Keratinocyte (primary cell): ENCODE measurements at regions not wholly inside any gene's neighbourhood (a gene's known extent, or its start where the extent isn't known, plus 50 kb on each side); places are given as distances from the start of the nearest gene placed in this dataset.

ENCODE experiments used
- DNase-seq: peaks from one replicate; pipeline ENCODE4 v3.0.0-alpha.2; 2011; ENCODE audit warnings: low read depth, missing footprints, low spot score
- FAIRE-seq: peaks from 2 replicates; lab custom pipeline; 2011; peaks lifted over from hg19 to GRCh38; lab: Jason Lieb, UNC
- H2AFZ ChIP-seq: 2 replicates; pipeline ENCODE4 v1.6.0; 2012; ENCODE audit warnings: low read length, control low read depth, inconsistent platforms; ENCODE audit not compliant: control insufficient read depth
- H3K27ac ChIP-seq: 2 replicates; pipeline ENCODE4 v1.5.1; 2011; ENCODE audit warnings: low read length; ENCODE audit not compliant: control insufficient read depth, insufficient read depth
- H3K27me3 ChIP-seq: 3 replicates; pipeline ENCODE4 v1.6.0; 2011; ENCODE audit warnings: low read length; ENCODE audit not compliant: control insufficient read depth, insufficient read depth; ENCODE audit errors: extremely low read depth
- H3K36me3 ChIP-seq, 2 experiments: 2 replicates in 1 of 2; 3 replicates in 1 of 2; pipeline ENCODE4 v1.5.1; 2011; ENCODE audit warnings: low read length in 2 of 2, mild to moderate bottlenecking in 1 of 2; ENCODE audit not compliant: control insufficient read depth in 2 of 2, insufficient read depth in 2 of 2; ENCODE audit errors: extremely low read depth in 1 of 2
- H3K4me1 ChIP-seq: 3 replicates; pipeline ENCODE4 v1.5.1; 2011; ENCODE audit warnings: low read length; ENCODE audit not compliant: control insufficient read depth, insufficient read depth; ENCODE audit errors: extremely low read depth
- H3K4me2 ChIP-seq: 3 replicates; pipeline ENCODE4 v1.6.0; 2011; ENCODE audit warnings: low read depth, low read length; ENCODE audit not compliant: control insufficient read depth, insufficient read depth; ENCODE audit errors: extremely low read depth
- H3K4me3 ChIP-seq, 3 experiments: fragments of 200-600 bp in 1 of 3; sonication (generic) in 1 of 3; 2 replicates in 2 of 3; 3 replicates in 1 of 3; pipeline ENCODE4 v1.5.1; 2011 to 2016; ENCODE audit warnings: low read length in 3 of 3, mild to moderate bottlenecking in 3 of 3, control low read depth in 2 of 3, inconsistent platforms in 1 of 3, low read depth in 1 of 3, mixed read lengths in 1 of 3, mixed run types in 1 of 3, moderate library complexity in 1 of 3; ENCODE audit not compliant: control insufficient read depth in 2 of 3, insufficient read depth in 2 of 3; ENCODE audit errors: extremely low read depth in 1 of 3
- H3K79me2 ChIP-seq: 2 replicates; pipeline ENCODE4 v1.6.0; 2012; ENCODE audit warnings: low read length; ENCODE audit not compliant: control insufficient read depth, insufficient read depth
- H3K9ac ChIP-seq: 3 replicates; pipeline ENCODE4 v1.6.0; 2011; ENCODE audit warnings: low read length; ENCODE audit not compliant: control insufficient read depth, insufficient read depth; ENCODE audit errors: extremely low read depth
- H3K9me1 ChIP-seq: 3 replicates; pipeline ENCODE4 v1.6.0; 2011; ENCODE audit warnings: low read length; ENCODE audit not compliant: control insufficient read depth, insufficient read depth; ENCODE audit errors: extremely low read depth
- H3K9me3 ChIP-seq: 2 replicates; pipeline ENCODE4 v1.5.1; 2012; ENCODE audit warnings: low read depth, low read length; ENCODE audit not compliant: control insufficient read depth
- H4K20me1 ChIP-seq: 3 replicates; pipeline ENCODE4 v1.6.0; 2011; ENCODE audit warnings: low read length; ENCODE audit not compliant: control insufficient read depth, insufficient read depth; ENCODE audit errors: extremely low read depth
- EZH2 ChIP-seq: IDR thresholded peaks from one replicate; pipeline ENCODE4 v1.6.1; 2012; ENCODE audit warnings: inconsistent platforms, mild to moderate bottlenecking, low read length, moderate library complexity
- dilution Hi-C: fragments of 300-500 bp; cut with MboI; formaldehyde crosslinking; loops from one replicate; pipeline ENCODE4 v1.7.0; 2020; ENCODE audit warnings: low sequenced_read_pairs; ENCODE audit not compliant: extremely low pct_ligation_motif_present
- TF ChIP-seq, protein P1 (sequence below), 3 experiments: IDR thresholded peaks in 1 of 3; conservative IDR thresholded peaks in 1 of 3; optimal IDR thresholded peaks in 1 of 3; 2 replicates in 2 of 3; 3 replicates in 1 of 3; pipeline versions ENCODE3 to v1.5.1; 2011; ENCODE audit warnings: low read length in 3 of 3, mild to moderate bottlenecking in 3 of 3, moderate library complexity in 2 of 3, control low read depth in 1 of 3, inconsistent platforms in 1 of 3; ENCODE audit not compliant: insufficient read depth in 2 of 3; ENCODE audit errors: extremely low read depth in 1 of 3

DNA sequence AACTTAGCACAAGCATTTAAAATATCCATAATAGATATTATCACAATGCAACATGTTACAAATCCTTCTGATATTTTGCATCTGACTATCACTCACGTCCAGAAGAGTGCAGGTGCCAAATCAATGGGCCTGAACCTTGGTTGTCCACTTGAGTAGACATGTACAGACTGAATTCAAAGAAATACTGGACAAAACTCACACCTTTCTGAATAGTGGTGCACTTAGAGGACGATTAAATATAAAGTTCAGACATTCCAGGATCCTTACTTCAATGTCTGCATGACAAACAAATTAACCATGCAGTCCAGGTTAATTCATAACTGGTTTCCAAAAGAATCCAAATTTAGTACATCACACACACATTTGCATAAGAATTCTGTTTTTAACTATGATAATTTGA, 406.0 kb upstream of the EDA2R start:
- Histone ChIP-seq H3K4me1 (no peaks in the 10 kb centered on the region), H3K4me3 (no peak overlapping the region), H3K27me3 (no peaks in the 10 kb centered on the region), H3K9me3 (no peaks in the 10 kb centered on the region), H3K79me2 (no peaks in the 10 kb centered on the region), H3K9me1 (no peaks in the 10 kb centered on the region), H4K20me1 (no peaks in the 10 kb centered on the region), H2AFZ (no peak overlapping the region), H3K9ac (no peak overlapping the region), H3K4me2 (no peak overlapping the region), H3K27ac (no peak overlapping the region), H3K36me3 (no peaks in the 10 kb centered on the region)
- DNase-seq (no peak), FAIRE-seq (no peak)
- dilution Hi-C loops, result no loop called here
- no peak for TF ChIP-seq EZH2
- TF ChIP-seq, protein P1, sequence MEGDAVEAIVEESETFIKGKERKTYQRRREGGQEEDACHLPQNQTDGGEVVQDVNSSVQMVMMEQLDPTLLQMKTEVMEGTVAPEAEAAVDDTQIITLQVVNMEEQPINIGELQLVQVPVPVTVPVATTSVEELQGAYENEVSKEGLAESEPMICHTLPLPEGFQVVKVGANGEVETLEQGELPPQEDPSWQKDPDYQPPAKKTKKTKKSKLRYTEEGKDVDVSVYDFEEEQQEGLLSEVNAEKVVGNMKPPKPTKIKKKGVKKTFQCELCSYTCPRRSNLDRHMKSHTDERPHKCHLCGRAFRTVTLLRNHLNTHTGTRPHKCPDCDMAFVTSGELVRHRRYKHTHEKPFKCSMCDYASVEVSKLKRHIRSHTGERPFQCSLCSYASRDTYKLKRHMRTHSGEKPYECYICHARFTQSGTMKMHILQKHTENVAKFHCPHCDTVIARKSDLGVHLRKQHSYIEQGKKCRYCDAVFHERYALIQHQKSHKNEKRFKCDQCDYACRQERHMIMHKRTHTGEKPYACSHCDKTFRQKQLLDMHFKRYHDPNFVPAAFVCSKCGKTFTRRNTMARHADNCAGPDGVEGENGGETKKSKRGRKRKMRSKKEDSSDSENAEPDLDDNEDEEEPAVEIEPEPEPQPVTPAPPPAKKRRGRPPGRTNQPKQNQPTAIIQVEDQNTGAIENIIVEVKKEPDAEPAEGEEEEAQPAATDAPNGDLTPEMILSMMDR (optimal IDR thresholded peaks at IDR 0.05 in 1 of 3, IDR thresholded peaks at IDR 0.05 in 1 of 3, conservative IDR thresholded peaks at IDR 0.05 in 1 of 3; ENCODE audit: extremely low read depth in 1 of 3, insufficient read depth in 2 of 3, low read length in 3 of 3), result no peak

DNA sequence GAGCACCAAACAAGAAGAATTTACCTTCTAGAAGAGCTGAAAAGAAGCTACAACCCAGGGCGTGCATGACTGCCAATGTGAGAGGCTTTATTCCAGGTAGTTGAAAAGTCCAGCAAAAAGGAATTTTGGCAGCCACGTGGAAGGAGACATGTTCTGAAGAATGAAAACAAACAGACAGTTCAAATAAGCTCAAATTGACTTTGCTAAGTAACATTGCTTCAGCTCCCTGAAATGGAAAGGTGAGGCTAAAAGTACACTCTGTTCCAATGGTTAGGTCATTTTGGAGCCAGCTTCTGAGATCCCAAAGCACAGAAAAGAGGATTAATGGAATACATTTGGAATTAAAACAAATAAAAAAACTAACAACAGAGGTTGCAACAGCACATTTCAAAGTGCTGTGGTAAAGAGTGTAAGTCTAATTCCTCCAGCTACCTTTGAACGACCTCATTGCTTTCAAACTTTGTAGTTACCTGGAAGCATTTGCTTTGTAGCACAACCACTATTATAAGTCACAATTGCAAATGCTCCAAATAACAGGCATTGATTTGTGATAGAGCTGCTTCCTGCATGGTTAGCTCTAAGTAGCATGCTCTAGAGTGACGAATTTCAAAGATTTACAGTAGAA, 405.3 kb upstream of the EDA2R start:
- TF ChIP-seq, protein P1 (optimal IDR thresholded peaks at IDR 0.05 in 1 of 3, IDR thresholded peaks at IDR 0.05 in 1 of 3, conservative IDR thresholded peaks at IDR 0.05 in 1 of 3; ENCODE audit: extremely low read depth in 1 of 3, insufficient read depth in 2 of 3, low read length in 3 of 3), result no peak
- no peak for TF ChIP-seq EZH2
- Histone ChIP-seq H3K36me3 (no peaks in the 10 kb centered on the region), H3K4me1 (no peaks in the 10 kb centered on the region), H3K9ac (no peak overlapping the region), H3K79me2 (no peaks in the 10 kb centered on the region), H4K20me1 (no peaks in the 10 kb centered on the region), H3K4me3 (no peak overlapping the region), H3K9me1 (no peaks in the 10 kb centered on the region), H2AFZ (no peak overlapping the region), H3K9me3 (no peaks in the 10 kb centered on the region), H3K27me3 (no peaks in the 10 kb centered on the region), H3K27ac (no peak overlapping the region), H3K4me2 (no peak overlapping the region)
- no peak for FAIRE-seq
- dilution Hi-C loops, result no loop called here
- no peak for DNase-seq
